ENCODE measurements at regions not wholly inside any gene's neighbourhood (a gene's known extent, or its start where the extent isn't known, plus 50 kb on each side); places are given as distances from the start of the nearest gene placed in this dataset.

DNA sequence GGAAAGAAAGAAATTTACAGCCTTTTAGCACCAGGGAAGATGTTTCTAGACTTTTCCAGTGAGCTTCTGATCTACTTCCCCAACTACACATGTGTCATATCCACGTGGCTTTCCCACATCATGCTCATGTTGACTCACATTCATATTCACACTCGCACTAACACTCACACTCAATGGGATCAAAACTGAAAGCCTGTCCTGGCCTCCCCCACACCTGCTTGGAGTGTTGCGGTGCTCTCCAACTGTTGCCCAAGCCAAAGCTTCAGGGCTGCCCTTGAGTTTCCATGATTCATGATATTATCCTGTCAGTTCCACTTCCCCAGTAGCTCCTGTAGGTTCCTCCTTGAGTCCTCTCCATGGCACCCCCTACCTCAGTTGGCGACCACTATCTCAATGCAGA lies 444.4 kb downstream of the GATA3 start:
- no peak for TF ChIP-seq EZH2phosphoT487 (IDR thresholded peaks at IDR 0.05; ENCODE audit: insufficient read depth, low read depth)
- no peak for TF ChIP-seq EZH2 (IDR thresholded peaks at IDR 0.05; ENCODE audit: insufficient read depth, poor library complexity, severe bottlenecking)
